ENCODE measurements at regions not wholly inside any gene's neighbourhood (a gene's known extent, or its start where the extent isn't known, plus 50 kb on each side); places are given as distances from the start of the nearest gene placed in this dataset.

GRCh38 chr5:74007193-74007592, 381.2 kb downstream of the ARHGEF28 start:
- intact Hi-C loops (cut with DNase I): no loop called here
- H3K36me3 ChIP-seq (ENCODE audit: control insufficient read depth in 2 of 3, insufficient read depth in 3 of 3, low read length in 3 of 3): no peaks in the 10 kb centered on the region
- no peak for TF ChIP-seq CTCF (IDR thresholded peaks at IDR 0.05; ENCODE audit: borderline replicate concordance, extremely low read depth, insufficient read depth)
- no peaks in the 10 kb centered on the region for H3K4me1 ChIP-seq (ENCODE audit: control insufficient read depth in 2 of 3, insufficient read depth in 2 of 3, low read depth in 1 of 3, low read length in 3 of 3)
- H3K9ac ChIP-seq (ENCODE audit: low read length in 3 of 3): no peak overlapping the region
- H3K4me3 ChIP-seq (ENCODE audit: low read length in 3 of 3): no peak overlapping the region
- no peak for DNase-seq
- FAIRE-seq: no peak
- H3K9me3 ChIP-seq (ENCODE audit: control insufficient read depth in 2 of 3, insufficient read depth in 1 of 3, low read length in 3 of 3): no peaks in the 10 kb centered on the region
- H3K27ac ChIP-seq (ENCODE audit: low read depth in 2 of 2, low read length in 2 of 2): no peak overlapping the region
- H3K27me3 ChIP-seq (ENCODE audit: control insufficient read depth, insufficient read depth, low read length): no peaks in the 10 kb centered on the region

DNA sequence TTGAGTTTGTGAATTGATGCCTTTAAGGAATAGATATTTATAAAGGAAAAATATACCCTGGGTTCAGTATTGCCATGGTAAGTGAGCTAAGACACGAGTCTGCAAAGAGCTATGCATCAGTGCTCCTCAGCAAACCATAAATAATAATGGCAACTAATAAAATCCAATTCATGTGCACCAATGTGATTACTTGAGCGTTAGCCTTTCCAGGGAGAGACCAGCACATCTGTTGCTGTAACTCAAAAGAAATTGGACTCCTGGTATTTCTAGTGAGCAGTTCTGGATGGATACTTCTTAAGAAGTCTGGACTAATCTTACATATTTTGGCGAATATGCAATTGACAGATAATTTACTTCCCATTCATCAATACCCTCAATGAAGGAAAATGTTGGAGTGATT, 373.3 kb downstream of the ARHGEF28 start:
- no peak for FAIRE-seq
- intact Hi-C loops (cut with DNase I): no loop called here

DNA sequence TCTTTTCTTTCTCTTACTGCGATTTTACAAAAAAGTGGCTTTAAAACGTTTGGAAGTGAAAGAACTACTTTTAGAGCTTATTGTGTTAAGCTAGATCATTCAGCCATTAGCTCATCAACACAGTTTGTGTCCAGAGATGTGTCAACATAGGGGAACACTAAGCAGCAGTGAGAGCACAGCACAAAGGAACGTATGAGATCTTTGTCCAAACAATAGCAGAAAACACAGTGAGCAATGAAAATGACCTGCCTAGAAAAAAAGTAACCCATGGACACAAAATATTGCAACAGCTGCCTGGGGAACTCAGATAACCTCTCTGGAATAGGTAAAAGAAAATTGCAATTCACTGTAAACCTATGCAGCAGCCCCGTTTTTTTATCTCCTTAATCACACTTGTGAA, 372.5 kb downstream of the ARHGEF28 start:
- no peak overlapping the region for H3K4me3 ChIP-seq (ENCODE audit: low read length in 3 of 3)
- FAIRE-seq: no peak
- intact Hi-C loops (cut with DNase I): no loop called here
- no peak overlapping the region for H3K27ac ChIP-seq (ENCODE audit: low read depth in 2 of 2, low read length in 2 of 2)
- H3K36me3 ChIP-seq (ENCODE audit: control insufficient read depth in 2 of 3, insufficient read depth in 3 of 3, low read length in 3 of 3): no peaks in the 10 kb centered on the region
- peaks cover 0 to 9% (median 2%) of the 10 kb centered on the region in 3 donors for H3K4me1 ChIP-seq (ENCODE audit: control insufficient read depth in 2 of 3, insufficient read depth in 2 of 3, low read depth in 1 of 3, low read length in 3 of 3)
- TF ChIP-seq CTCF (IDR thresholded peaks at IDR 0.05; ENCODE audit: borderline replicate concordance, extremely low read depth, insufficient read depth): no peak
- DNase-seq: no peak
- H3K9me3 ChIP-seq (ENCODE audit: control insufficient read depth in 2 of 3, insufficient read depth in 1 of 3, low read length in 3 of 3): no peaks in the 10 kb centered on the region
- H3K27me3 ChIP-seq (ENCODE audit: control insufficient read depth, insufficient read depth, low read length): no peaks in the 10 kb centered on the region
- no peak overlapping the region for H3K9ac ChIP-seq (ENCODE audit: low read length in 3 of 3)

More for the DNA sequence above, 373.3 kb downstream of the ARHGEF28 start:
- no peak for TF ChIP-seq CTCF (IDR thresholded peaks at IDR 0.05; ENCODE audit: borderline replicate concordance, extremely low read depth, insufficient read depth)
- peaks cover 0 to 9% (median 2%) of the 10 kb centered on the region in 3 donors for H3K4me1 ChIP-seq (ENCODE audit: control insufficient read depth in 2 of 3, insufficient read depth in 2 of 3, low read depth in 1 of 3, low read length in 3 of 3)
- H3K4me3 ChIP-seq (ENCODE audit: low read length in 3 of 3): no peak overlapping the region
- H3K9me3 ChIP-seq (ENCODE audit: control insufficient read depth in 2 of 3, insufficient read depth in 1 of 3, low read length in 3 of 3): no peaks in the 10 kb centered on the region
- H3K9ac ChIP-seq (ENCODE audit: low read length in 3 of 3): no peak overlapping the region
- H3K27ac ChIP-seq (ENCODE audit: low read depth in 2 of 2, low read length in 2 of 2): no peak overlapping the region
- peak in 2 of 5 donors; percentile 60 to 72 for DNase-seq
- no peaks in the 10 kb centered on the region for H3K36me3 ChIP-seq (ENCODE audit: control insufficient read depth in 2 of 3, insufficient read depth in 3 of 3, low read length in 3 of 3)
- H3K27me3 ChIP-seq (ENCODE audit: control insufficient read depth, insufficient read depth, low read length): no peaks in the 10 kb centered on the region

GRCh38 chr5:73997960-73998359, 372.0 kb downstream of the ARHGEF28 start:
- FAIRE-seq: no peak
- Histone ChIP-seq H3K36me3 (ENCODE audit: control insufficient read depth in 2 of 3, insufficient read depth in 3 of 3, low read length in 3 of 3) (no peaks in the 10 kb centered on the region), H3K4me1 (ENCODE audit: control insufficient read depth in 2 of 3, insufficient read depth in 2 of 3, low read depth in 1 of 3, low read length in 3 of 3) (peaks cover 0 to 9% (median 2%) of the 10 kb centered on the region in 3 donors), H3K9me3 (ENCODE audit: control insufficient read depth in 2 of 3, insufficient read depth in 1 of 3, low read length in 3 of 3) (no peaks in the 10 kb centered on the region), H3K27ac (ENCODE audit: low read depth in 2 of 2, low read length in 2 of 2) (no peak overlapping the region), H3K9ac (ENCODE audit: low read length in 3 of 3) (no peak overlapping the region), H3K4me3 (ENCODE audit: low read length in 3 of 3) (no peak overlapping the region), H3K27me3 (ENCODE audit: control insufficient read depth, insufficient read depth, low read length) (no peaks in the 10 kb centered on the region)
- TF ChIP-seq CTCF (IDR thresholded peaks at IDR 0.05; ENCODE audit: borderline replicate concordance, extremely low read depth, insufficient read depth): no peak
- DNase-seq: no peak
- intact Hi-C loops (cut with DNase I): no loop called here

Measured in kidney (tissue), 13 donors.